ENCODE measurements at regions not wholly inside any gene's neighbourhood (a gene's known extent, or its start where the extent isn't known, plus 50 kb on each side); places are given as distances from the start of the nearest gene placed in this dataset.
A peak's percentile ranks its signal among the peaks of the same experiment; 100 is the strongest.
"Not testable (repeated sequence)": the region's sequence is repeated elsewhere in the genome, so short reads cannot be mapped to it uniquely, and the experiment has no call there.

- H3K27me3 ChIP-seq (ENCODE audit: control insufficient read depth, insufficient read depth, low read length), result no peaks in the 10 kb centered on the region
- H3K36me3 ChIP-seq (replicated peaks; ENCODE audit: control insufficient read depth, insufficient read depth, low read length), result no peaks in the 10 kb centered on the region
- H3K4me3 ChIP-seq (ENCODE audit: insufficient read depth, low read depth, low read length), result no peak overlapping the region
- no peak for DNase-seq
Measured at GRCh38 chr22:34354071-34354817, 434.0 kb upstream of the LARGE1 start.

DNA sequence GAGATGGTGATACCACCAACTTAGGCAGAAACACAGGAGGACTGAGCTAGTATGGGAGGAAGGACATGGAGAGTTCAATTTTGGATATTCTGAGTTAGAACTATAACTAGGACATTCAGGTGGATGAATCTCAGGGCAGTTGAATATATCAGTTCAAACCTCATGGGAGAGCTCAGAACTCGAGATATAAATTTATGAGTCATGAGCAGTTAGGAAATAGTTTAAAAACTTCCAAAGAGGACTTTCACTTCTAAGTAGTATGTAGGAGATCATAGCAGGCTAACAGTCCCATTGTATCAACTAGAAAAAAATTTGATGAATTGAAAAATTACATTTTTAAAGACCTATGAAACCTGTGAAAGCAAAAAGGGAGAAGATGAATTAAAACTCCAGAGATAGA lies 436.2 kb upstream of the LARGE1 start:
- Histone ChIP-seq H3K4me3 (ENCODE audit: insufficient read depth, low read depth, low read length) (no peak overlapping the region), H3K36me3 (replicated peaks; ENCODE audit: control insufficient read depth, insufficient read depth, low read length) (no peaks in the 10 kb centered on the region), H3K27me3 (ENCODE audit: control insufficient read depth, insufficient read depth, low read length) (no peaks in the 10 kb centered on the region)
- no peak for DNase-seq

- Histone ChIP-seq H3K36me3 (replicated peaks; ENCODE audit: control insufficient read depth, insufficient read depth, low read length) (no peaks in the 10 kb centered on the region), H3K4me3 (ENCODE audit: insufficient read depth, low read depth, low read length) (no peak overlapping the region), H3K27me3 (ENCODE audit: control insufficient read depth, insufficient read depth, low read length) (no peaks in the 10 kb centered on the region)
- no peak for DNase-seq
Measured at GRCh38 chr22:34370711-34371110, 450.4 kb upstream of the LARGE1 start.

DNA sequence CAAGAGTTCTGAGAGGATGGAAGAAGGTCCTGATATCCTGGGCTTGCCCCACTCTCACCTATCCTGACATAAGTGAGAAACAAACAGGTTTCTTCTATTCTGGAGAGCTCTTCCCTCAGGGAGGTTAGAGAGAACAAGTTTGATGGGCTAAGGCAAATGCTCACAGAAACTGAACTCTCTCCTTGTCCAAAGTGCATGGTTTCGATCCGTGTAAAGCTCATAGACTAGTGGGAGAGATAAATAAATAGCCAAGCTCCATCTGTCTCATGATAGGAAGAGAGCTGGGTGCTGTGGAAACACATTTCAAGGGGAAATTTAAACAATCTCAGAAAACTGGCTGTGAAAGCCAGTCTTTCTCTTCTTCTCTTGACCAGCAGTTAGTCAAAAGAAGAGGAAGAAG lies 459.5 kb upstream of the LARGE1 start:
- no peak for DNase-seq
- Histone ChIP-seq H3K4me3 (ENCODE audit: insufficient read depth, low read depth, low read length) (no peak overlapping the region), H3K36me3 (replicated peaks; ENCODE audit: control insufficient read depth, insufficient read depth, low read length) (no peaks in the 10 kb centered on the region), H3K27me3 (ENCODE audit: control insufficient read depth, insufficient read depth, low read length) (no peaks in the 10 kb centered on the region)

DNA sequence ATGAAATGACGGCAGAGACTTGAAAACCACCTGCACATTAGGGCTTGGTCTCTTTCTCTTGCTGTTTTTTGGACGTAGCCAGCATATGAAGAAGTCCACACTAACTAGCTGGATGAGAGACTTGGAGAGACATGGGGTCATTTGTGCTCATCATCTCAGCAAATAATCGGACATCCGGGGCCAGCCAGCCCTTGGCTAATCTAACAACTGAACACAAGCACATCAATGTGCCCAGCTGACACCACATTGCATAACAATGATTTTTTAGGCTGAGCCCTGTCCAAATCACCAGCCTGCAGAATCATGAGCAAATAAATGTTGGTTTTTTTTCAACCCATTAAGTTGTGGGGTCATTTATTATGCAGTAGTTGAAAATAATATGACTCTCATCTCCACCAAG lies 460.3 kb upstream of the LARGE1 start:
- no peaks in the 10 kb centered on the region for H3K27me3 ChIP-seq (ENCODE audit: control insufficient read depth, insufficient read depth, low read length)

DNA sequence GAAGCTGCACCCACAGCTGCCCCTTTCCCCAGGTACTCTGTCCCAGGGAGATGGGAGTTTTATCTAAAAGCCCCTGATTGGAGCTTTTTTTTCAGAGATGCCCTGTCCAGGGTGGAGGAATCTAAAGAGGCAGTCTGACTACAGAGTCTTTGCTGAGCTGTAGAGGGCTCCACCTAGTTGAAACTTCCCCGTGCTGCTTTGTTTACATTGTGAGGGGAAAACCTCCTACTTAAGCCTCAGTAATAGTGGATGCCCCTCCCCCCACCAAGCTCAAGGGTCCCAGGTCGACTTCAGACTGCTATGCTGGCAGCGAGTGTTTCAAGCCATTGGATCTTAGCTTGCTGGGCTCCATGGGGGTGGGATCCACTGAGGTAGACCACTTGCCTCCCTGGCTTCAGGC lies 470.1 kb upstream of the LARGE1 start:
- no peaks in the 10 kb centered on the region for H3K27me3 ChIP-seq (ENCODE audit: control insufficient read depth, insufficient read depth, low read length)
- no peak for DNase-seq

More for the DNA sequence above, 460.3 kb upstream of the LARGE1 start:
- H3K36me3 ChIP-seq (replicated peaks; ENCODE audit: control insufficient read depth, insufficient read depth, low read length), result no peaks in the 10 kb centered on the region
- DNase-seq, result no peak
- no peak overlapping the region for H3K4me3 ChIP-seq (ENCODE audit: insufficient read depth, low read depth, low read length)

GRCh38 chr22:34395370-34395769 lies 475.1 kb upstream of the LARGE1 start:
- no peaks in the 10 kb centered on the region for H3K36me3 ChIP-seq (replicated peaks; ENCODE audit: control insufficient read depth, insufficient read depth, low read length)
- no peaks in the 10 kb centered on the region for H3K27me3 ChIP-seq (ENCODE audit: control insufficient read depth, insufficient read depth, low read length)
- DNase-seq, result no peak
- no peak overlapping the region for H3K4me3 ChIP-seq (ENCODE audit: insufficient read depth, low read depth, low read length)

More for the DNA sequence above, 470.1 kb upstream of the LARGE1 start:
- Histone ChIP-seq H3K4me3 (ENCODE audit: insufficient read depth, low read depth, low read length) (no peak overlapping the region), H3K36me3 (replicated peaks; ENCODE audit: control insufficient read depth, insufficient read depth, low read length) (no peaks in the 10 kb centered on the region)

DNA sequence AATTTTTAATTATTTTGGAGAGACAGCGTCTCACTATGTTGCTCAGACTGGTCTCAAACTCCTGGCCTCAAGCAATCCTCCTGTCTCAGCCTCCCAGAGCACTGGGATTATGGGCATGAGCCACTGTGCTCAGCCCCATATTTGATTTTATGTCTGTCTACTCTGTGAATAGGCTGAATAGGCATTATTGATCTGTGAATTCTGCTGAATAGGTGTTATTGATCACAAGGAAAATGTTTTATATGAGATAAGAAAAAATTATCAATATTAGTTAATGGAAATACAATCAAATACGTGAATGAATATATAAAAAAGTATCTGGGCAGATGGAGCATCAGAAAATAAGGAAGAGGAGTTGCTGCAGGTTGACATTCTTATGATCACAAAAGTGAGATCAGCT lies 483.4 kb upstream of the LARGE1 start:
- no peak for DNase-seq
- H3K4me3 ChIP-seq (ENCODE audit: insufficient read depth, low read depth, low read length), result no peak overlapping the region
- H3K36me3 ChIP-seq (replicated peaks; ENCODE audit: control insufficient read depth, insufficient read depth, low read length), result no peaks in the 10 kb centered on the region
- H3K27me3 ChIP-seq (ENCODE audit: control insufficient read depth, insufficient read depth, low read length), result no peaks in the 10 kb centered on the region

GRCh38 chr22:34410111-34410510 lies 489.8 kb upstream of the LARGE1 start:
- no peak for DNase-seq
- H3K27me3 ChIP-seq (ENCODE audit: control insufficient read depth, insufficient read depth, low read length), result no peaks in the 10 kb centered on the region
- no peak overlapping the region for H3K4me3 ChIP-seq (ENCODE audit: insufficient read depth, low read depth, low read length)
- H3K36me3 ChIP-seq (replicated peaks; ENCODE audit: control insufficient read depth, insufficient read depth, low read length), result no peaks in the 10 kb centered on the region

DNA sequence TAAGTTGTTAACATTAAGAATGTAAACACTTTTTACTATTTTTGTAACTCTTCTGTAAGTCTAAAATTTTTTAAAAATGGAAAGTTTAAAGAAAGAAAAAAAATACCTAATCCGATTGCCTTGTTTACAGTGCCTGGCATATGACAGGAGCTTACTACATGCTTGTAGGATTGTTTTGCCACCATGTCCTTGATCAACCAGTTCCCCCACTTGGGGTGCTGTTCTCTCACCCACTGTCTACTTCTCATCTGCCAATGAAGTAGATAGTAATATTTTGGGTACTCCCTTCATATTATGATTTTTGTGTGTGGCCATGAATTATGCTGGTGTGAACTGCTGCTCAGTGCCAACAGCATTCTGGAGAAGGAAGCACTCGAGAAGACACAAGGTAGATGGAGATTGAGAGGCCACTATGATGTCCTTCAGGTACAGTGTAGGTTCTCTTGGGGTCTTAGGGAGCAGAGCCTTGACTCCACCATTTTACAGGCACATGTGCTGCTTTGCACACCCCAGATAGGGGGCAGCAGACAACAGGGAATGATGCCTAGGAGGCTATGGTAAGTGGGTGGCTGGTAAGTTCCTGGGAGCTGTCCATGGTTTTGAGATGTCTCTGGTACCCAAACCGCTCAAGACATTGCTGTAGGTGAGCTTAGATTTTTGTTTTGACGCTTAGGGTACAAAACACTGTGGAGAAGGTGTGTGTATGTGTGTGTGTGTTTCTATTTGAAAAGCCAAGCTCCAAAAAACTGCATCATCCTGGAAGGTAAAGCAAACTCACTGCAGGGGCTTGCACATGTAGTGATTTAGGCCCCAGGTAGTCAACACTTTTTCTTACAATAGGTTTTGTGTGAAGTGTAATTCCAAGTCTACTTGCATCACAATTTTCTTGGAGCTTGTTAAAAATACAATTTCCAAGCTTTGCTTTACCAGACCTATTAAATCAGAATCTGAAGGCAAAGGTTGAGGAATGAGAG lies 494.5 kb upstream of the LARGE1 start:
- peak; percentile 58 for DNase-seq
- Histone ChIP-seq H3K4me3 (ENCODE audit: insufficient read depth, low read depth, low read length) (no peak overlapping the region), H3K27me3 (ENCODE audit: control insufficient read depth, insufficient read depth, low read length) (no peaks in the 10 kb centered on the region), H3K36me3 (replicated peaks; ENCODE audit: control insufficient read depth, insufficient read depth, low read length) (no peaks in the 10 kb centered on the region)

DNA sequence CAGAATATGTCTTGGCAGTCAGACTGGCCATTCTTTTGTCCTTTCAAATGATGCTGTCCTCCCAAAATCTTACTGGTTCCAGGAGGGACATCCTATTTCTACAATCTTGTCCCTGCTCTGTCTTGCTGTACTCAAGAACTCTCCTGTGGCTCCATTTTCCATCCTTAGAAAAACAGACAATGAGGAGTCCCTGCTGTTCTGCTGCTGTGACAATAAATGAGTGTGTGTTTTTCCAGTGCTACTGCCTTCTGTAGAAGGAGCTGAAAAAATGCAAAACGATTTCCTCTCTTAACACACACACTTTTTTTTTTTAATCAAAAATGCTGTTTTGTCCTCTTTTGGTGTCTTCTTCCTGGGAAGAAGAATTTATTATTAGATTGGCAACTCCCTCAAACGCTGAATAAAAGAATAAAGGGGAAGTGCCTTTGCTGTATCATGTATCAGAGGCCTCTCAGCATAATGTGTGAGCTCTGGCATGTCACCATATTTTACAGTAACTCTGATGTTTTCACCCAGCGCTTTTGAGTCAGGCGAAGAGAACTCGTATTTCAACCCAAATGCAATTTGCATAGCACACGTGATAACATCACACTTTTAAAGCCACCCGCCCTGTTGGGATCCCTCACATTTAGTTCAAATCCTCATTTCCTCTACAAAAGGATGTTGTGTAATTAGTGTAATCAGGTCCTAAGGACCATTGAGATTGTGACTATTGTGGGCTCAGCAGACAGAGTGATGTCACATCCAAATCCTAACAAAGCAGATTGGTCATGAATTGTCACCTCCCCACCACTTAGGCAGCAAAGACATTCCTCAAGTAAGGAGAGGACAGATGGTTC lies 496.0 kb upstream of the LARGE1 start:
- H3K4me3 ChIP-seq (ENCODE audit: insufficient read depth, low read depth, low read length), result no peak overlapping the region
- H3K36me3 ChIP-seq (replicated peaks; ENCODE audit: control insufficient read depth, insufficient read depth, low read length), result no peaks in the 10 kb centered on the region
- no peak for DNase-seq

GRCh38 chr22:34422948-34423347 lies 502.7 kb upstream of the LARGE1 start:
- H3K27me3 ChIP-seq (ENCODE audit: control insufficient read depth, insufficient read depth, low read length); DNase-seq; H3K36me3 ChIP-seq (replicated peaks; ENCODE audit: control insufficient read depth, insufficient read depth, low read length); H3K4me3 ChIP-seq (ENCODE audit: insufficient read depth, low read depth, low read length): not testable (repeated sequence)

More for the DNA sequence above, 496.0 kb upstream of the LARGE1 start:
- H3K27me3 ChIP-seq (ENCODE audit: control insufficient read depth, insufficient read depth, low read length), result no peaks in the 10 kb centered on the region

DNA sequence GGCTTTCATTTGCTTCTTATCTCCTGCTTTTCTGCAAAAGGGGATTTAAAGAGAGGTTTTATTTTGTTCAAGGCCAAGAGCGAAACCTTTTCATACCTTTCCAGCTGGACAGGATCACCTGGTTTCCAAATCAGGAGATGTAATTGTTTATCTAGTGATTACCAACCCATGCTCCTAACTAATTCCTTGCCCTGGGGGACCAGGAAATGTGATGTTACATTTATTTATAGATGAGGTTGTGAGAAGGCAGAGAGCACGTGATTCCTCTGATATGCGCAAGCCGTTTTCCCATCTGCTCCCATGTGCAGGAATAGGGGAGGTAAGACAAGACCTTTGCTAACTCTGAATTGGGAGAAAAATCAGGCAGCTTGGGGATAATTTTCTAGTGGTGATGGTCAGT lies 507.2 kb upstream of the LARGE1 start:
- Histone ChIP-seq H3K27me3 (ENCODE audit: control insufficient read depth, insufficient read depth, low read length) (no peaks in the 10 kb centered on the region), H3K36me3 (replicated peaks; ENCODE audit: control insufficient read depth, insufficient read depth, low read length) (no peaks in the 10 kb centered on the region), H3K4me3 (ENCODE audit: insufficient read depth, low read depth, low read length) (no peak overlapping the region)
- no peak for DNase-seq

DNA sequence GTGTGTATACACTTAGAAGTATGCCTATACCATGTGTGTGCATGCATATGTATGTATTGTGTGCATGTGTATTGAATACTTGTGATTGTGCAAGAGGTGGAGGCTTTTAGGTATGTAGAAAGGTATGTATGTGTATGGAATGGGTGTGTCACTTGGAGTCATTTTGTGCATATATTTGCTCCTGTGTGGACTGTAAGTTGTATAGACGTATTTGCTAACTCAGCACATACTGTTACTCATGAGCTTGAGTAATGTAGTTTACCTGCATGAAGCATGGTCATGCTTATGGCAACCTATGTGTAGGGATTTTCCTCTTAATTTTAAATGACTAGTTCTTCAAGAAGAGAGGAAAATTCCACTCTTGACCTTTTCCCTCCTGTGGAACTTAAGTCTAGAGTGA lies 507.6 kb upstream of the LARGE1 start:
- DNase-seq, result no peak
- Histone ChIP-seq H3K27me3 (ENCODE audit: control insufficient read depth, insufficient read depth, low read length) (no peaks in the 10 kb centered on the region), H3K36me3 (replicated peaks; ENCODE audit: control insufficient read depth, insufficient read depth, low read length) (no peaks in the 10 kb centered on the region), H3K4me3 (ENCODE audit: insufficient read depth, low read depth, low read length) (no peak overlapping the region)

Measured in H7 (cell line).